ENCODE measurements at regions not wholly inside any gene's neighbourhood (a gene's known extent, or its start where the extent isn't known, plus 50 kb on each side); places are given as distances from the start of the nearest gene placed in this dataset.

DNA sequence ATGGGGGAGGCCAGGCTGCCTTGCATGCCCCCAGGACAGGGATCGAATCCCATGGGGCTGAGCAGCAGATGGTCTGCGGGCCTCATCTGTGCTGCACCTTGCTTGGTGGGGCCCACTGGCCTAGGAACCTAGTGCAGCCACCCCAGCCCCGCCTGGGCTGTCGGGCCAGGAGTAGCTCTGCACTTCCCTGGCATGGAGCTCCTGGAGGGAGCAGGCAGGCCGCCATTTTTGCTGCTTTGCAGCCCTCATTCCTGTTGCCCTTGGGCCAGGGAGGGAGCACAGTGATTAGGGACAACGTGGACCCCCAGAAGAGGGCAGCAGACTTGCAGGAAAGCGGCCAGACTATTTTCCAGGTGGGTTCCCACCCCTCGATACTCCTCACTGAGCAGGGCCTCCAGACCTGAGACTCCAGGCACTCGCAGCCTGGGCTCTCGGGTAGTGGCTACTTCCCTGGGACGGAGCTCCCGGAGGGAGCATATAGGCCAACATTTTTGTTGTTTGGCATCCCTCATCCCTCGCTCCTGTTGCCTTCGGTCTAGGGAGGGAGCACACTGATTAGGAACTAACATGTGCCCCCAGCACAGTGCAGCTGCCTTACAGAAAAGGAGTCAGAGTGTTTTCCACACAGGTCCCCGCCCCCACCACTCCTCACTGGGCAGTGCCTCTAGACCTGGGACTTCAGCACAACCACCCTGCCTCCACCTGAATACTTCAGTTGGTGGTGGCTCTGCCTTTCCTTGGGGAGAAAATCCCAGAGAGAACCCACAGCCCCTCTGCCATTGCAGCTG is 99.5 kb downstream of the MAIP1 start:
- intact Hi-C loops (cut with DNase I) = no loop called here
- Histone ChIP-seq H3K36me3 (no peaks in the 10 kb centered on the region), H3K4me3 (no peak overlapping the region), H3K27me3 (no peaks in the 10 kb centered on the region), H3K9me3 (no peaks in the 10 kb centered on the region), H3K4me1 (ENCODE audit: insufficient read depth) (no peaks in the 10 kb centered on the region), H3K27ac (no peak overlapping the region)
- 85 to 89% (median 87%) methylated on average over 14 to 15 of the region's 15 CpGs for WGBS, 3 donors
- DNase-seq = no peak
- TF ChIP-seq, protein P1, sequence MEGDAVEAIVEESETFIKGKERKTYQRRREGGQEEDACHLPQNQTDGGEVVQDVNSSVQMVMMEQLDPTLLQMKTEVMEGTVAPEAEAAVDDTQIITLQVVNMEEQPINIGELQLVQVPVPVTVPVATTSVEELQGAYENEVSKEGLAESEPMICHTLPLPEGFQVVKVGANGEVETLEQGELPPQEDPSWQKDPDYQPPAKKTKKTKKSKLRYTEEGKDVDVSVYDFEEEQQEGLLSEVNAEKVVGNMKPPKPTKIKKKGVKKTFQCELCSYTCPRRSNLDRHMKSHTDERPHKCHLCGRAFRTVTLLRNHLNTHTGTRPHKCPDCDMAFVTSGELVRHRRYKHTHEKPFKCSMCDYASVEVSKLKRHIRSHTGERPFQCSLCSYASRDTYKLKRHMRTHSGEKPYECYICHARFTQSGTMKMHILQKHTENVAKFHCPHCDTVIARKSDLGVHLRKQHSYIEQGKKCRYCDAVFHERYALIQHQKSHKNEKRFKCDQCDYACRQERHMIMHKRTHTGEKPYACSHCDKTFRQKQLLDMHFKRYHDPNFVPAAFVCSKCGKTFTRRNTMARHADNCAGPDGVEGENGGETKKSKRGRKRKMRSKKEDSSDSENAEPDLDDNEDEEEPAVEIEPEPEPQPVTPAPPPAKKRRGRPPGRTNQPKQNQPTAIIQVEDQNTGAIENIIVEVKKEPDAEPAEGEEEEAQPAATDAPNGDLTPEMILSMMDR (IDR thresholded peaks at IDR 0.05) = no peak
- no peak for TF ChIP-seq POLR2A (IDR thresholded peaks at IDR 0.05)
- TF ChIP-seq EP300 (IDR thresholded peaks at IDR 0.05) = no peak

DNA sequence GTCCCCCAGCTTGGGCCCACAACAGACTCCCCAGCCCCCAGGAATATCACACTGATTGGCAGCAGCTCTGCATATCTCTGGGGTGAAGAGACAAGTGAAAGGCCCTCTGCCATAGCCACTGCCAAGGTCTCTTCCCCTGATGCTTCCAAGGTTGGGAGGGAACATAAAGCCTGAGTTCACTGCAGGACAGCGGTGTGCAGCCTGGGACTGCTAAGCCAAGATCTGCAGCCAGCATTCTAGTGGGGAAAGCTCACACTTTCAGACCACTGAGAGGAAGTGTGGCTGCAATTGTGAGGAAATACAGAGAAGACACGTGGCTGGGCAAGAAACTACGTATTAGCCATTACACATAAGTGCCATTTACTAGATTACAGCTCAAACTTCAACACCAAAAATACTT is 100.7 kb downstream of the MAIP1 start:
- no peak overlapping the region for H3K27ac ChIP-seq
- no peaks in the 10 kb centered on the region for H3K27me3 ChIP-seq
- H3K4me1 ChIP-seq (ENCODE audit: insufficient read depth) = no peaks in the 10 kb centered on the region
- intact Hi-C loops (cut with DNase I) = no loop called here
- no peak for DNase-seq
- H3K9me3 ChIP-seq = no peaks in the 10 kb centered on the region
- no peak for TF ChIP-seq POLR2A (IDR thresholded peaks at IDR 0.05)
- TF ChIP-seq EP300 (IDR thresholded peaks at IDR 0.05) = no peak
- TF ChIP-seq, protein P1 (IDR thresholded peaks at IDR 0.05) = no peak
- H3K4me3 ChIP-seq = no peak overlapping the region
- WGBS, 3 donors = 69 to 83% (median 78%) methylated on average over 3 of the region's 3 CpGs
- no peaks in the 10 kb centered on the region for H3K36me3 ChIP-seq

DNA sequence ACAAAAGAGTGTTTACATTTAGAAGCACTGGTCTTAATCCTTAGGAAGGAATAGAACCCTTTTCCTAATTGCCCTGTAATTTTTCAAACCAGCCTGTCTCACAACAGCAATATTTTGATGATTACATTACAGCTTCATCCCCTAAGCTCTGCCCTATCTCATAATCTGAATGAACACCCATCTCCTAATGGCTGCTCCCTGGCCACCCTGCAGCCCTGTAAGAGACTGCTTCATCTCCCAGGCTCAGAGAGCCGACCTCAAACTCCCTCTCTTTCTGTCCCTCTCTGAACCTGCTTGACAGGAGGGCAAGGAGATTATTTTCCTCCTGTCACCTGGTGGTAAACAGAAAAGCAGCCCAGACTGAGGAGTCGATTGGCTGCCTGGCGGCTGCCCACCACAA is 107.8 kb downstream of the MAIP1 start:
- Histone ChIP-seq H3K4me1 (ENCODE audit: insufficient read depth) (peaks cover 4% of the 10 kb centered on the region), H3K27ac (no peak overlapping the region), H3K9me3 (no peaks in the 10 kb centered on the region), H3K4me3 (no peak overlapping the region), H3K27me3 (no peaks in the 10 kb centered on the region), H3K36me3 (no peaks in the 10 kb centered on the region)
- WGBS, 3 donors = 62 to 75% (median 62%) methylated on average over 3 of the region's 3 CpGs
- no peak for DNase-seq
- TF ChIP-seq EP300 (IDR thresholded peaks at IDR 0.05) (no peak), POLR2A (IDR thresholded peaks at IDR 0.05) (no peak)
- TF ChIP-seq, protein P1 (IDR thresholded peaks at IDR 0.05) = no peak
- intact Hi-C loops (cut with DNase I) = no loop called here

DNA sequence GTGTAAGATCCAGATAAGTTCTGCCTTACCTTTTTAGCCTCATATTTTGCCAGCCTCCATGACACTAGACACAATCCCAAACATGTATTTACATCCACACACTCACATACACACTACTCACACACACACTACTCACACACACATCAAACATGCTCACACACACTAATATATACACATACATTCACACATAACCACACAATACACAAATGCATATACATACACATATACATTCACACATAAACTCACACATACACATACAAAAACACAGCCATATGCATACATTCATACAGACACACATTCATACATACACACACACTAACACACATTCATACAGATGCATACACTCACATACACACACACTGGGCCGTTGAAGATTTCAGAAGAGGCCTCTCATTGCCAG is 109.5 kb downstream of the MAIP1 start:
- intact Hi-C loops (cut with DNase I) = no loop called here
- Histone ChIP-seq H3K9me3 (no peaks in the 10 kb centered on the region), H3K27me3 (no peaks in the 10 kb centered on the region), H3K36me3 (no peaks in the 10 kb centered on the region), H3K4me1 (ENCODE audit: insufficient read depth) (peaks cover 4% of the 10 kb centered on the region), H3K4me3 (no peak overlapping the region), H3K27ac (no peak overlapping the region)
- TF ChIP-seq POLR2A (IDR thresholded peaks at IDR 0.05) = no peak
- TF ChIP-seq, protein P1 (IDR thresholded peaks at IDR 0.05) = no peak
- TF ChIP-seq EP300 (IDR thresholded peaks at IDR 0.05) = no peak
- no peak for DNase-seq
- 66 to 78% (median 75%) methylated on average over 1 of the region's 1 CpG for WGBS, 3 donors
